ENCODE measurements at regions not wholly inside any gene's neighbourhood (a gene's known extent, or its start where the extent isn't known, plus 50 kb on each side); places are given as distances from the start of the nearest gene placed in this dataset.

DNA sequence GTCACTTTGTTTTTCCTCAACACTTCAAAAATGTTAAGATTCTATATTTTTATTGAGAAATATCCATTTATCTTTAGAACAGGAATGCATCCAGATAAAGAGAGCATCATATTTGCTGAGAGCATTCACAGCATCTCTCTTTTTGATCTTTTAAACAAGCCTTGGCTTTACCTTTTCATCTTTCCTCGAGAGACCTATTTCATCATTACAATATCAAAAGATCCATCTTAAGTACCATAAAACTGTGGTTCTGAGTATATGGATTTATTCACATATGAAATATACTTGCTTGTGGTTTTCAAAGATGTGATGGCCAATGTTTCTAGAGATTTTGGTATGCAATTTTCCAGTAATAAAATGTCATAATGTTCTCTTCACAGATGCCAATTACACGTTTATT is 1140.9 kb downstream of the GATA3 start:
- no peaks in the 10 kb centered on the region for H3K9me3 ChIP-seq (ENCODE audit: control insufficient read depth, insufficient read depth, low read length)
- H3K18ac ChIP-seq (ENCODE audit: low read depth, low read length) = no peak overlapping the region
- H3K9me1 ChIP-seq (ENCODE audit: insufficient read depth, low read length) = no peaks in the 10 kb centered on the region
- no peaks in the 10 kb centered on the region for H3K27me3 ChIP-seq (ENCODE audit: control insufficient read depth, insufficient read depth, low read length)
- ChIA-PET POLR2A (ENCODE audit: unreplicated experiment) (no interaction called here), CTCF (no interaction called here)
- H3K36me3 ChIP-seq (ENCODE audit: control insufficient read depth, insufficient read depth, low read length) = no peaks in the 10 kb centered on the region
- H2AFZ ChIP-seq (replicated peaks; ENCODE audit: low read length, poor library complexity) = no peak overlapping the region
- no peaks in the 10 kb centered on the region; the same call in 1 of the 2 replicates for H3K4me1 ChIP-seq (ENCODE audit: control insufficient read depth, insufficient read depth, low read length)
- no peak overlapping the region for H2BK15ac ChIP-seq (ENCODE audit: low read depth, low read length)
- H2BK120ac ChIP-seq (ENCODE audit: low read depth, low read length) = no peak overlapping the region
- no peaks in the 10 kb centered on the region for H3K79me1 ChIP-seq (ENCODE audit: low read depth in 1 of 2, low read length in 2 of 2)
- ATAC-seq (ENCODE audit: low read depth) (no peak), DNase-seq (no peak)
- H4K8ac ChIP-seq (ENCODE audit: low read depth in 2 of 2, low read length in 2 of 2) = no peak overlapping the region
- no peak overlapping the region for H2AK9ac ChIP-seq (replicated peaks; ENCODE audit: low read depth, low read length, poor library complexity)
- dilution Hi-C loops (cut with HindIII; ENCODE audit: low sequenced_read_pairs, unreplicated experiment) (no loop called here), in situ Hi-C loops (cut with MboI; ENCODE audit: low sequenced_read_pairs) (no loop called here), intact Hi-C loops (cut with micrococcal nuclease) (no loop called here)
- no peak overlapping the region for H3K4me3 ChIP-seq (ENCODE audit: insufficient read depth, low read depth, low read length)
- no CpG with 5 or more reads among the region's 2 CpGs for WGBS, 2 experiments (ENCODE audit: extremely low coverage in 2 of 2, insufficient read length in 1 of 2)
- no peak overlapping the region for H3K4me2 ChIP-seq (ENCODE audit: low read depth, low read length)
- BruUV-seq (replicated peaks) = no TSS peak
- TF ChIP-seq BHLHE40 (IDR thresholded peaks at IDR 0.05; ENCODE audit: low read depth, low read length) (no peak), MAZ (IDR thresholded peaks at IDR 0.05; ENCODE audit: borderline replicate concordance, low read depth, low read length) (no peak), SMC3 (IDR thresholded peaks at IDR 0.05; ENCODE audit: low read depth, low read length) (no peak), MXI1 (IDR thresholded peaks at IDR 0.05; ENCODE audit: borderline replicate concordance, low read depth, low read length) (no peak), CHD1 (IDR thresholded peaks at IDR 0.05; ENCODE audit: low read depth, low read length) (no peak), MAFK (IDR thresholded peaks at IDR 0.05; ENCODE audit: low read depth, low read length) (no peak), CEBPB (IDR thresholded peaks at IDR 0.05; ENCODE audit: low read depth, low read length) (no peak), NFE2L2 (IDR thresholded peaks at IDR 0.05; ENCODE audit: low read depth, low read length) (no peak), POLR2A (IDR thresholded peaks at IDR 0.05; ENCODE audit: low read depth, low read length) (no peak), RAD21 (IDR thresholded peaks at IDR 0.05; ENCODE audit: low read length) (no peak), RFX5 (IDR thresholded peaks at IDR 0.05; ENCODE audit: low read depth, low read length) (no peak), RCOR1 (IDR thresholded peaks at IDR 0.05; ENCODE audit: insufficient replicate concordance, low read length) (no peak), FOS (IDR thresholded peaks at IDR 0.05; ENCODE audit: low read depth, low read length) (no peak)
- TF ChIP-seq, protein P1, sequence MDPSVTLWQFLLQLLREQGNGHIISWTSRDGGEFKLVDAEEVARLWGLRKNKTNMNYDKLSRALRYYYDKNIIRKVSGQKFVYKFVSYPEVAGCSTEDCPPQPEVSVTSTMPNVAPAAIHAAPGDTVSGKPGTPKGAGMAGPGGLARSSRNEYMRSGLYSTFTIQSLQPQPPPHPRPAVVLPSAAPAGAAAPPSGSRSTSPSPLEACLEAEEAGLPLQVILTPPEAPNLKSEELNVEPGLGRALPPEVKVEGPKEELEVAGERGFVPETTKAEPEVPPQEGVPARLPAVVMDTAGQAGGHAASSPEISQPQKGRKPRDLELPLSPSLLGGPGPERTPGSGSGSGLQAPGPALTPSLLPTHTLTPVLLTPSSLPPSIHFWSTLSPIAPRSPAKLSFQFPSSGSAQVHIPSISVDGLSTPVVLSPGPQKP (IDR thresholded peaks at IDR 0.05; ENCODE audit: borderline replicate concordance, low read depth, low read length) = no peak
- TF ChIP-seq, protein P2, sequence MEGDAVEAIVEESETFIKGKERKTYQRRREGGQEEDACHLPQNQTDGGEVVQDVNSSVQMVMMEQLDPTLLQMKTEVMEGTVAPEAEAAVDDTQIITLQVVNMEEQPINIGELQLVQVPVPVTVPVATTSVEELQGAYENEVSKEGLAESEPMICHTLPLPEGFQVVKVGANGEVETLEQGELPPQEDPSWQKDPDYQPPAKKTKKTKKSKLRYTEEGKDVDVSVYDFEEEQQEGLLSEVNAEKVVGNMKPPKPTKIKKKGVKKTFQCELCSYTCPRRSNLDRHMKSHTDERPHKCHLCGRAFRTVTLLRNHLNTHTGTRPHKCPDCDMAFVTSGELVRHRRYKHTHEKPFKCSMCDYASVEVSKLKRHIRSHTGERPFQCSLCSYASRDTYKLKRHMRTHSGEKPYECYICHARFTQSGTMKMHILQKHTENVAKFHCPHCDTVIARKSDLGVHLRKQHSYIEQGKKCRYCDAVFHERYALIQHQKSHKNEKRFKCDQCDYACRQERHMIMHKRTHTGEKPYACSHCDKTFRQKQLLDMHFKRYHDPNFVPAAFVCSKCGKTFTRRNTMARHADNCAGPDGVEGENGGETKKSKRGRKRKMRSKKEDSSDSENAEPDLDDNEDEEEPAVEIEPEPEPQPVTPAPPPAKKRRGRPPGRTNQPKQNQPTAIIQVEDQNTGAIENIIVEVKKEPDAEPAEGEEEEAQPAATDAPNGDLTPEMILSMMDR (conservative IDR thresholded peaks at IDR 0.05; ENCODE audit: low read depth, low read length) = no peak
- TF ChIP-seq, protein P3, sequence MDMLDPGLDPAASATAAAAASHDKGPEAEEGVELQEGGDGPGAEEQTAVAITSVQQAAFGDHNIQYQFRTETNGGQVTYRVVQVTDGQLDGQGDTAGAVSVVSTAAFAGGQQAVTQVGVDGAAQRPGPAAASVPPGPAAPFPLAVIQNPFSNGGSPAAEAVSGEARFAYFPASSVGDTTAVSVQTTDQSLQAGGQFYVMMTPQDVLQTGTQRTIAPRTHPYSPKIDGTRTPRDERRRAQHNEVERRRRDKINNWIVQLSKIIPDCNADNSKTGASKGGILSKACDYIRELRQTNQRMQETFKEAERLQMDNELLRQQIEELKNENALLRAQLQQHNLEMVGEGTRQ (IDR thresholded peaks at IDR 0.05; ENCODE audit: low read depth, low read length) = no peak
- H3K4ac ChIP-seq (ENCODE audit: low read depth, low read length) = no peak overlapping the region
- no peak overlapping the region for H3K14ac ChIP-seq (replicated peaks; ENCODE audit: low read depth, low read length)
- no peak overlapping the region for H2AK5ac ChIP-seq (ENCODE audit: low read depth, low read length)
- no peak overlapping the region for H2BK20ac ChIP-seq (ENCODE audit: low read depth, low read length)
- no peak overlapping the region for H3K9ac ChIP-seq (ENCODE audit: low read depth, low read length)
- H3K23ac ChIP-seq (ENCODE audit: low read depth, low read length) = no peak overlapping the region
- H4K91ac ChIP-seq (ENCODE audit: insufficient read depth, low read depth, low read length) = no peak overlapping the region
- H3K27ac ChIP-seq (ENCODE audit: insufficient read depth, low read length) = no peak overlapping the region
- H2BK5ac ChIP-seq (ENCODE audit: low read depth, low read length, poor library complexity, severe bottlenecking) = no peak overlapping the region
- no peak overlapping the region for H3K56ac ChIP-seq (ENCODE audit: extremely low read depth, insufficient read depth, low read length)
- no peak overlapping the region for H4K5ac ChIP-seq (ENCODE audit: low read depth, low read length)
- H4K20me1 ChIP-seq (ENCODE audit: insufficient read depth, low read length) = no peaks in the 10 kb centered on the region

Measured in IMR-90 (cell line).